Prostate gland (tissue), 2 donors: ENCODE measurements at regions not wholly inside any gene's neighbourhood (a gene's known extent, or its start where the extent isn't known, plus 50 kb on each side); places are given as distances from the start of the nearest gene placed in this dataset.

Source experiments
- POLR2AphosphoS5 ChIP-seq: sonication (generic); formaldehyde crosslinking; IDR thresholded peaks from one replicate; pipeline ENCODE4 v1.6.1; 2017; ENCODE audit warnings: antibody characterized with exemption
- TF ChIP-seq, protein P1 (sequence below), 4 experiments: fragments of 200-600 bp in 2 of 4; fragments of 450-650 bp in 2 of 4; sonication (generic) in 2 of 4; IDR thresholded peaks; 1 replicate in 3 of 4; 2 replicates in 1 of 4; pipeline ENCODE4 v1.5.1; 2016 to 2019; ENCODE audit warnings: antibody characterized with exemption in 4 of 4, mild to moderate bottlenecking in 2 of 4, moderate library complexity in 2 of 4

GRCh38 chr10:129157185-129157584 lies 309.9 kb upstream of the MGMT start:
- TF ChIP-seq, protein P1, sequence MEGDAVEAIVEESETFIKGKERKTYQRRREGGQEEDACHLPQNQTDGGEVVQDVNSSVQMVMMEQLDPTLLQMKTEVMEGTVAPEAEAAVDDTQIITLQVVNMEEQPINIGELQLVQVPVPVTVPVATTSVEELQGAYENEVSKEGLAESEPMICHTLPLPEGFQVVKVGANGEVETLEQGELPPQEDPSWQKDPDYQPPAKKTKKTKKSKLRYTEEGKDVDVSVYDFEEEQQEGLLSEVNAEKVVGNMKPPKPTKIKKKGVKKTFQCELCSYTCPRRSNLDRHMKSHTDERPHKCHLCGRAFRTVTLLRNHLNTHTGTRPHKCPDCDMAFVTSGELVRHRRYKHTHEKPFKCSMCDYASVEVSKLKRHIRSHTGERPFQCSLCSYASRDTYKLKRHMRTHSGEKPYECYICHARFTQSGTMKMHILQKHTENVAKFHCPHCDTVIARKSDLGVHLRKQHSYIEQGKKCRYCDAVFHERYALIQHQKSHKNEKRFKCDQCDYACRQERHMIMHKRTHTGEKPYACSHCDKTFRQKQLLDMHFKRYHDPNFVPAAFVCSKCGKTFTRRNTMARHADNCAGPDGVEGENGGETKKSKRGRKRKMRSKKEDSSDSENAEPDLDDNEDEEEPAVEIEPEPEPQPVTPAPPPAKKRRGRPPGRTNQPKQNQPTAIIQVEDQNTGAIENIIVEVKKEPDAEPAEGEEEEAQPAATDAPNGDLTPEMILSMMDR (IDR thresholded peaks at IDR 0.05), result no peak
- no peak for TF ChIP-seq POLR2AphosphoS5
